ENCODE measurements at regions not wholly inside any gene's neighbourhood (a gene's known extent, or its start where the extent isn't known, plus 50 kb on each side); places are given as distances from the start of the nearest gene placed in this dataset.

- Histone ChIP-seq H3K4me1 (no peaks in the 10 kb centered on the region), H3K36me3 (no peaks in the 10 kb centered on the region), H3K4me3 (no peak overlapping the region), H3K27ac (no peak overlapping the region), H3K27me3 (no peaks in the 10 kb centered on the region), H3K9me3 (no peaks in the 10 kb centered on the region)
- DNase-seq: no peak
- TF ChIP-seq CTCF (IDR thresholded peaks at IDR 0.05) (no peak), POLR2A (IDR thresholded peaks at IDR 0.05) (no peak)
Measured at GRCh38 chr13:53953183-53953582, 924.6 kb downstream of the OLFM4 start.

Small RNAs in the stretch of these regions (small RNA-seq; reads per million reads assigned to genes)
- gene RN7SL618P: 0 reads per million in 2 donors
